MM.1S (cell line): ENCODE measurements at regions not wholly inside any gene's neighbourhood (a gene's known extent, or its start where the extent isn't known, plus 50 kb on each side); places are given as distances from the start of the nearest gene placed in this dataset.

Experiments
- DNase-seq: peaks from one replicate; pipeline ENCODE4 v3.0.0-alpha.2; 2015
- H2AFZ ChIP-seq: fragments of 300-600 bp; sonication (generic); 2 replicates; pipeline ENCODE4 v1.6.0; 2016; ENCODE audit warnings: antibody characterized with exemption, low read length
- H3F3A ChIP-seq: fragments of 300-600 bp; sonication (generic); 2 replicates; pipeline ENCODE4 v1.6.1; 2016; ENCODE audit warnings: mild to moderate bottlenecking, antibody characterized with exemption, low read length, moderate library complexity, mixed read lengths; ENCODE audit not compliant: insufficient read depth
- H3K27ac ChIP-seq: fragments of 300-600 bp; sonication (generic); 2 replicates; pipeline ENCODE4 v1.5.1; 2016; ENCODE audit warnings: mild to moderate bottlenecking, low read length
- H3K27me3 ChIP-seq: fragments of 300-600 bp; sonication (generic); replicated peaks from 2 replicates; pipeline ENCODE4 v1.6.0; 2016; ENCODE audit warnings: low read length; ENCODE audit not compliant: insufficient read depth
- H3K36me3 ChIP-seq: fragments of 300-600 bp; sonication (generic); replicated peaks from 2 replicates; pipeline ENCODE4 v1.6.1; 2016; ENCODE audit warnings: mild to moderate bottlenecking, low read length, mixed read lengths; ENCODE audit not compliant: insufficient read depth
- H3K4me1 ChIP-seq: fragments of 300-600 bp; sonication (generic); 2 replicates; pipeline ENCODE4 v1.6.1; 2016; ENCODE audit warnings: low read length, mixed read lengths
- H3K4me2 ChIP-seq: fragments of 300-600 bp; sonication (generic); 2 replicates; pipeline ENCODE4 v1.6.0; 2016; ENCODE audit warnings: low read depth, low read length
- H3K4me3 ChIP-seq: fragments of 300-600 bp; sonication (generic); 2 replicates; pipeline ENCODE4 v1.5.1; 2016; ENCODE audit warnings: low read length, mixed read lengths
- H3K79me2 ChIP-seq: fragments of 300-600 bp; sonication (generic); 2 replicates; pipeline ENCODE4 v1.6.1; 2016; ENCODE audit warnings: mixed run types, low read length, mixed read lengths
- H3K9ac ChIP-seq: fragments of 300-600 bp; sonication (generic); 2 replicates; pipeline ENCODE4 v1.6.1; 2016; ENCODE audit warnings: low read length, mixed read lengths
- H3K9me2 ChIP-seq: fragments of 300-600 bp; sonication (generic); replicated peaks from 2 replicates; pipeline ENCODE4 v1.6.1; 2016; ENCODE audit warnings: mild to moderate bottlenecking, low read length, mixed read lengths; ENCODE audit not compliant: insufficient read depth
- H3K9me3 ChIP-seq: fragments of 300-600 bp; sonication (generic); replicated peaks from 2 replicates; pipeline ENCODE4 v1.6.1; 2016; ENCODE audit warnings: mild to moderate bottlenecking, low read length, mixed read lengths; ENCODE audit not compliant: insufficient read depth
- H4K20me1 ChIP-seq: fragments of 300-600 bp; sonication (generic); 2 replicates; pipeline ENCODE4 v1.6.1; 2016; ENCODE audit warnings: mild to moderate bottlenecking, low read length, moderate library complexity, mixed read lengths; ENCODE audit not compliant: insufficient read depth
- CTCF ChIP-seq: fragments of 300-600 bp; sonication (generic); IDR thresholded peaks from 2 replicates; pipeline ENCODE4 v1.5.1; 2016; ENCODE audit warnings: antibody characterized with exemption, low read length, mixed read lengths
- EZH2 ChIP-seq: fragments of 300-600 bp; sonication (generic); optimal IDR thresholded peaks from 2 replicates; pipeline ENCODE3; 2017; ENCODE audit warnings: low read depth, mild to moderate bottlenecking, antibody characterized with exemption, low read length, mixed read lengths
- EZH2phosphoT487 ChIP-seq: fragments of 300-600 bp; sonication (generic); IDR thresholded peaks from 2 replicates; pipeline ENCODE4 v1.6.1; 2018; ENCODE audit warnings: antibody characterized with exemption, low read length

- Histone ChIP-seq H3K4me3 (no peak overlapping the region), H3K4me1 (no peaks in the 10 kb centered on the region), H3K9ac (no peak overlapping the region), H3K27me3 (peaks cover 95% of the 10 kb centered on the region), H3K9me3 (no peaks in the 10 kb centered on the region), H2AFZ (no peak overlapping the region), H3K79me2 (no peaks in the 10 kb centered on the region), H3K27ac (no peak overlapping the region), H3K36me3 (no peaks in the 10 kb centered on the region), H3F3A (no peaks in the 10 kb centered on the region), H3K4me2 (no peak overlapping the region), H4K20me1 (no peaks in the 10 kb centered on the region), H3K9me2 (no peaks in the 10 kb centered on the region)
- TF ChIP-seq CTCF (no peak), EZH2phosphoT487 (no peak), EZH2 (no peak)
- no peak for DNase-seq
These were observed 408.5 kb downstream of the SHANK2 start for GRCh38 chr11:70843906-70844305.

DNA sequence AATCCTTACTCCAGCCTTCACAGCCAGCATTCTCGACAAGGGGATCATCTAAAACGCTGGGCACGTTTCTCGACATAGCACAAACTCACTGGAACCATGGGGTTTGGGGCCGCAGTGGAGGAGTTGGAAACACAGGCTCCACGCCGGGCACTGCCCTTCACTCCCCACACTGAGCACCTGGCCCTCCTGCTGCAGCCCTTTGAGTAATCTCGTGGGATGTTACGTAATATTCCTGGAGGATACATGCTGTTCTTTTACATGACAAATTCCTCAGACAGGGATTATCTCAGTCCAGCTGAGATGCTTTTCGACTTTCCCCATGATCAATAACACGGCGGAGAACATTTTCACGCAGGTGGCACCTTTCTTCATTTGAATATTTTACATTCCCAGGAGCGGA, 408.0 kb downstream of the SHANK2 start:
- Histone ChIP-seq H3K36me3 (no peaks in the 10 kb centered on the region), H3K9me2 (no peaks in the 10 kb centered on the region), H4K20me1 (no peaks in the 10 kb centered on the region), H3F3A (no peaks in the 10 kb centered on the region), H3K27ac (no peak overlapping the region), H3K4me3 (no peak overlapping the region), H3K27me3 (peaks cover 95% of the 10 kb centered on the region), H2AFZ (no peak overlapping the region), H3K9ac (no peak overlapping the region), H3K9me3 (no peaks in the 10 kb centered on the region), H3K4me1 (no peaks in the 10 kb centered on the region), H3K79me2 (no peaks in the 10 kb centered on the region), H3K4me2 (no peak overlapping the region)
- no peak for DNase-seq
- TF ChIP-seq EZH2phosphoT487 (no peak), EZH2 (no peak)

DNA sequence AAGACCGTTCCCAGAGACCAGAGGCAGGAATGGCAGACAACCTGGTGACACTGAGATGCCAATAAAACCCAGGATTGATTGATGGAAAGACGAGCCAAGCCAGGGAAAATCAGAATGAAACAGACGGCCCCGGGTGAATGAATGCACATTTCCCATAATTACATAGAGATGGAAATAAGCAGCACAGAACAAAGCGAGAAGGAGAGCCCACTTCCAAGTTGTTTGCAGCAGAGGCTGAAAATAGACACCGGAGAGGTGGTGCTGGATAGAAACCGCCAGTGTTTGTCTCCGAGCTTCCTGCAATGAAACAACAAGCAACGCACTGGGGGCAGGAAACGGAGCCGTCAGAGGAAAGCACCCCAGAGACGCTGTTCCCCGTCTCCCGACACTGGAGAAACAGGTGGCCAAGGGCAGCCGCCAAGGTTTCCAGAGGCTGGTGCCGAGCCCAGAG, 406.8 kb downstream of the SHANK2 start:
- no peak for DNase-seq
- Histone ChIP-seq H3K4me2 (no peak overlapping the region), H3K4me1 (no peaks in the 10 kb centered on the region), H4K20me1 (no peaks in the 10 kb centered on the region), H2AFZ (no peak overlapping the region), H3K9me3 (no peaks in the 10 kb centered on the region), H3K9me2 (no peaks in the 10 kb centered on the region), H3K27ac (no peak overlapping the region), H3K9ac (no peak overlapping the region), H3K27me3 (peaks cover 94% of the 10 kb centered on the region), H3K4me3 (no peak overlapping the region), H3K79me2 (no peaks in the 10 kb centered on the region), H3K36me3 (no peaks in the 10 kb centered on the region), H3F3A (no peaks in the 10 kb centered on the region)
- TF ChIP-seq CTCF (no peak), EZH2phosphoT487 (no peak), EZH2 (no peak)

- H3K4me1 ChIP-seq = no peaks in the 10 kb centered on the region
- H3K4me2 ChIP-seq = no peak overlapping the region
- no peak overlapping the region for H3K4me3 ChIP-seq
- no peak for TF ChIP-seq EZH2phosphoT487
- TF ChIP-seq EZH2 = no peak
- TF ChIP-seq CTCF = no peak
- H3K9ac ChIP-seq = no peak overlapping the region
- H3K36me3 ChIP-seq = no peaks in the 10 kb centered on the region
- H3K27ac ChIP-seq = no peak overlapping the region
- no peaks in the 10 kb centered on the region for H3K79me2 ChIP-seq
- H3K9me2 ChIP-seq = no peaks in the 10 kb centered on the region
- no peaks in the 10 kb centered on the region for H3K9me3 ChIP-seq
- H3F3A ChIP-seq = no peaks in the 10 kb centered on the region
- peaks cover 94% of the 10 kb centered on the region for H3K27me3 ChIP-seq
- no peaks in the 10 kb centered on the region for H4K20me1 ChIP-seq
- H2AFZ ChIP-seq = no peak overlapping the region
- no peak for DNase-seq
These were observed 405.4 kb downstream of the SHANK2 start for GRCh38 chr11:70846781-70847655.
